ENCODE measurements at regions not wholly inside any gene's neighbourhood (a gene's known extent, or its start where the extent isn't known, plus 50 kb on each side); places are given as distances from the start of the nearest gene placed in this dataset.
"Not testable (repeated sequence)": the region's sequence is repeated elsewhere in the genome, so short reads cannot be mapped to it uniquely, and the experiment has no call there.

- peaks cover 3% of the 10 kb centered on the region for H3K9me3 Mint-ChIP-seq (ENCODE audit: unreplicated experiment)
- no peaks in the 10 kb centered on the region for H3K36me3 Mint-ChIP-seq (ENCODE audit: unreplicated experiment)
- H3K27me3 Mint-ChIP-seq (ENCODE audit: unreplicated experiment) = no peaks in the 10 kb centered on the region
- H3K27ac Mint-ChIP-seq (ENCODE audit: unreplicated experiment) = no peak overlapping the region
- peaks cover 11% of the 10 kb centered on the region for H3K4me1 Mint-ChIP-seq (ENCODE audit: unreplicated experiment)
- H3K4me3 Mint-ChIP-seq (ENCODE audit: unreplicated experiment) = no peak overlapping the region
- no peak for TF ChIP-seq CTCF (IDR thresholded peaks at IDR 0.05)
- no peak for DNase-seq (ENCODE audit: extremely low spot score, unreplicated experiment)
These were observed 588.7 kb upstream of the MBL2 start for GRCh38 chr10:53361281-53361680.

- not testable (repeated sequence) for H3K27ac Mint-ChIP-seq (ENCODE audit: unreplicated experiment); DNase-seq (ENCODE audit: extremely low spot score, unreplicated experiment); H3K9me3 Mint-ChIP-seq (ENCODE audit: unreplicated experiment); H3K4me3 Mint-ChIP-seq (ENCODE audit: unreplicated experiment); H3K36me3 Mint-ChIP-seq (ENCODE audit: unreplicated experiment); H3K27me3 Mint-ChIP-seq (ENCODE audit: unreplicated experiment)
- H3K4me1 Mint-ChIP-seq (ENCODE audit: unreplicated experiment) = peaks cover 11% of the 10 kb centered on the region
These were observed 586.4 kb upstream of the MBL2 start for GRCh38 chr10:53358978-53359377.

GRCh38 chr10:53358536-53358935 lies 586.0 kb upstream of the MBL2 start:
- H3K9me3 Mint-ChIP-seq (ENCODE audit: unreplicated experiment) = peaks cover 3% of the 10 kb centered on the region
- no peak overlapping the region for H3K4me3 Mint-ChIP-seq (ENCODE audit: unreplicated experiment)
- no peak for DNase-seq (ENCODE audit: extremely low spot score, unreplicated experiment)
- no peaks in the 10 kb centered on the region for H3K36me3 Mint-ChIP-seq (ENCODE audit: unreplicated experiment)
- H3K27me3 Mint-ChIP-seq (ENCODE audit: unreplicated experiment) = no peaks in the 10 kb centered on the region
- no peak overlapping the region for H3K27ac Mint-ChIP-seq (ENCODE audit: unreplicated experiment)
- H3K4me1 Mint-ChIP-seq (ENCODE audit: unreplicated experiment) = peaks cover 11% of the 10 kb centered on the region
- TF ChIP-seq CTCF (IDR thresholded peaks at IDR 0.05) = no peak

GRCh38 chr10:53357587-53357986 lies 585.0 kb upstream of the MBL2 start:
- no peak for TF ChIP-seq CTCF (IDR thresholded peaks at IDR 0.05)
- no peaks in the 10 kb centered on the region for H3K27me3 Mint-ChIP-seq (ENCODE audit: unreplicated experiment)
- no peak overlapping the region for H3K4me3 Mint-ChIP-seq (ENCODE audit: unreplicated experiment)
- H3K9me3 Mint-ChIP-seq (ENCODE audit: unreplicated experiment) = peaks cover 3% of the 10 kb centered on the region
- no peak for DNase-seq (ENCODE audit: extremely low spot score, unreplicated experiment)
- H3K4me1 Mint-ChIP-seq (ENCODE audit: unreplicated experiment) = peaks cover 11% of the 10 kb centered on the region
- no peaks in the 10 kb centered on the region for H3K36me3 Mint-ChIP-seq (ENCODE audit: unreplicated experiment)
- H3K27ac Mint-ChIP-seq (ENCODE audit: unreplicated experiment) = no peak overlapping the region

- DNase-seq (ENCODE audit: extremely low spot score, unreplicated experiment) = no peak
- H3K27ac Mint-ChIP-seq (ENCODE audit: unreplicated experiment) = no peak overlapping the region
- no peak for TF ChIP-seq CTCF (IDR thresholded peaks at IDR 0.05)
- H3K36me3 Mint-ChIP-seq (ENCODE audit: unreplicated experiment) = no peaks in the 10 kb centered on the region
- H3K27me3 Mint-ChIP-seq (ENCODE audit: unreplicated experiment) = no peaks in the 10 kb centered on the region
- H3K4me1 Mint-ChIP-seq (ENCODE audit: unreplicated experiment) = peaks cover 11% of the 10 kb centered on the region
- peaks cover 3% of the 10 kb centered on the region for H3K9me3 Mint-ChIP-seq (ENCODE audit: unreplicated experiment)
- H3K4me3 Mint-ChIP-seq (ENCODE audit: unreplicated experiment) = no peak overlapping the region
These were observed 584.2 kb upstream of the MBL2 start for GRCh38 chr10:53356616-53357349.

GRCh38 chr10:53342531-53342930 lies 569.9 kb upstream of the MBL2 start:
- not testable (repeated sequence) for DNase-seq (ENCODE audit: extremely low spot score, unreplicated experiment); H3K27me3 Mint-ChIP-seq (ENCODE audit: unreplicated experiment); H3K36me3 Mint-ChIP-seq (ENCODE audit: unreplicated experiment); H3K9me3 Mint-ChIP-seq (ENCODE audit: unreplicated experiment); H3K27ac Mint-ChIP-seq (ENCODE audit: unreplicated experiment); H3K4me1 Mint-ChIP-seq (ENCODE audit: unreplicated experiment); H3K4me3 Mint-ChIP-seq (ENCODE audit: unreplicated experiment)

GRCh38 chr10:53338199-53338598 lies 565.6 kb upstream of the MBL2 start:
- not testable (repeated sequence) for H3K27ac Mint-ChIP-seq (ENCODE audit: unreplicated experiment); DNase-seq (ENCODE audit: extremely low spot score, unreplicated experiment)
- peaks cover 13% of the 10 kb centered on the region for H3K9me3 Mint-ChIP-seq (ENCODE audit: unreplicated experiment)

GRCh38 chr10:53335803-53336422 lies 563.3 kb upstream of the MBL2 start:
- peaks cover 13% of the 10 kb centered on the region for H3K9me3 Mint-ChIP-seq (ENCODE audit: unreplicated experiment)
- H3K4me3 Mint-ChIP-seq (ENCODE audit: unreplicated experiment); DNase-seq (ENCODE audit: extremely low spot score, unreplicated experiment); H3K4me1 Mint-ChIP-seq (ENCODE audit: unreplicated experiment); H3K36me3 Mint-ChIP-seq (ENCODE audit: unreplicated experiment); H3K27ac Mint-ChIP-seq (ENCODE audit: unreplicated experiment); H3K27me3 Mint-ChIP-seq (ENCODE audit: unreplicated experiment): not testable (repeated sequence)

More at GRCh38 chr10:53338199-53338598, 565.6 kb upstream of the MBL2 start:
- H3K27me3 Mint-ChIP-seq (ENCODE audit: unreplicated experiment); H3K4me1 Mint-ChIP-seq (ENCODE audit: unreplicated experiment); H3K36me3 Mint-ChIP-seq (ENCODE audit: unreplicated experiment); H3K4me3 Mint-ChIP-seq (ENCODE audit: unreplicated experiment): not testable (repeated sequence)
